Kidney capillary endothelial cell (primary cell): ENCODE measurements at regions not wholly inside any gene's neighbourhood (a gene's known extent, or its start where the extent isn't known, plus 50 kb on each side); places are given as distances from the start of the nearest gene placed in this dataset.

Experiments used
- DNase-seq: peaks from one replicate; pipeline ENCODE4 v3.0.0-alpha.2; 2018; ENCODE audit warnings: low spot score

- no peak for DNase-seq
Measured at GRCh38 chr17:83144421-83145357, 65.3 kb downstream of the METRNL start.

GRCh38 chr17:83145358-83145738 lies 65.9 kb downstream of the METRNL start:
- no peak for DNase-seq

DNA sequence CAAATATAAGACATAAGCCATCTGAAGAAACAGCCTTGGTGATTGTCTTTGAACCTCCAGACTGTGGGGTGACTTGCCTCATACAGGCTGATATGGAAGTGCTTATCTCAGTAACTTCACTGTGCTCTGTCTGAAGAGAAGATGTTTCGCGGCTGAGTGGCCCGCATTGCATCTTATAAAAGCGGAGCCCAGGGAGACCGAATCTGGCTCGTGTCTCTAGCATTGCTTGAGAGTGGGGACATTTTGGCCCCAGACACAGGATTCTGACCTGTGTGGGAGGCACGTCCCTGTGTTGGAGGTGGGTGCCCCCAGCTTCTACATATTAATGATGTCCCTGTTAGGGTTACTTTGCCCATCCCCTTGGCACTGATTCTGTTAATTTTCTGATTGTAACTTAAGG lies 66.4 kb downstream of the METRNL start:
- no peak for DNase-seq

- no peak for DNase-seq
Measured at GRCh38 chr17:83146347-83146746, 66.9 kb downstream of the METRNL start.

DNA sequence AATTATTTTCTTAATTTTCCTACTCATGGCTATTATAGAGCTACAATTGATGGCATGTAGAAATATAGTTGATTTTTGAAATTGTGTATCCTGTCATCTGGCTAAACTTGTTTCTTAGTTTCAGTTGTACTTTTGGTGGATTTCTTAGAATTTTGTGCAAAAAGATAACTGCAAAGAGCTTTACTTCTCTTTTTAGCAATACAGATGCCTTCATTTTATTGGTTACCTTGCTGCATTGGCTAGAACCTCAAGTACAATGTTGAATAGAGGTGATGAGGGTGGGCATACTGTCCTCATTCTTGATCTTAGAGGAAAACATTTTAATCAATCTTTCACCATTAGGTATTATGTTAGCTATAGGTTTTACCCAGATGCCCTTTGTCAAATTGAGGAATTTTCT lies 67.9 kb downstream of the METRNL start:
- no peak for DNase-seq

DNA sequence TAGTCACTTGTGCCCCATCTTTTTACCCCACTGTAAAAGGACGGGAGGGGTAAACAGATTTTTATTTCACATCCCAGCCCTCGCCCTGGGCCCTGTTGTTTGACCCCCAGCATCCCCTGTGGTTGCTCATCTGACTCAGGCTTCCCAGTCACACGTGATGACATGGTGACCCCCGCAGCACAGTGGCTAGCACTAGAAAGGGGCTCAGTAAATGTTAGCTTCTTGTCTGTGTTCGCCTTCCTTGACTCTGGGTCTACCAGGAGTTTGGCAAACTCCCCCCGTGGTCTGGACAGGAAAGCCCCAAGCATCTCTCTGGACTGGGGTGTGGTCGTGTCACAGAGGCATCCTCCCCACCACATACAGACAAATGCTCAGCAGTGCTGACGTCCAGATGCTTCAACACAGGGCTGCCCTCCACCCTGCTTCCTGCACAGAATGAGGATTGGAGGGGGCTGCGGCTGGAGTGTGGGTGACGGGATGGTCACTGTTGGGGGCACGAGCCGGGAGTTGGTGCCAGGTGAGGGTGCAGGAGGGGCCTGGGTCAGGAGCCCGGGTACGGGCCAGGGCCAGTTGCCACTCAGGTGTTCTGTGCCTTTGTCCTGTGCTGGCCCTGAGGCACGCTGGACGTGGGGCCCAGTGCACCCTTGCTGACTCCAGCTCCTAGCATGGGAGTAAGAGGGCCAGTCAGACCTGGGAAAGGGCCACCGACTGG lies 69.1 kb downstream of the METRNL start:
- no peak for DNase-seq

DNA sequence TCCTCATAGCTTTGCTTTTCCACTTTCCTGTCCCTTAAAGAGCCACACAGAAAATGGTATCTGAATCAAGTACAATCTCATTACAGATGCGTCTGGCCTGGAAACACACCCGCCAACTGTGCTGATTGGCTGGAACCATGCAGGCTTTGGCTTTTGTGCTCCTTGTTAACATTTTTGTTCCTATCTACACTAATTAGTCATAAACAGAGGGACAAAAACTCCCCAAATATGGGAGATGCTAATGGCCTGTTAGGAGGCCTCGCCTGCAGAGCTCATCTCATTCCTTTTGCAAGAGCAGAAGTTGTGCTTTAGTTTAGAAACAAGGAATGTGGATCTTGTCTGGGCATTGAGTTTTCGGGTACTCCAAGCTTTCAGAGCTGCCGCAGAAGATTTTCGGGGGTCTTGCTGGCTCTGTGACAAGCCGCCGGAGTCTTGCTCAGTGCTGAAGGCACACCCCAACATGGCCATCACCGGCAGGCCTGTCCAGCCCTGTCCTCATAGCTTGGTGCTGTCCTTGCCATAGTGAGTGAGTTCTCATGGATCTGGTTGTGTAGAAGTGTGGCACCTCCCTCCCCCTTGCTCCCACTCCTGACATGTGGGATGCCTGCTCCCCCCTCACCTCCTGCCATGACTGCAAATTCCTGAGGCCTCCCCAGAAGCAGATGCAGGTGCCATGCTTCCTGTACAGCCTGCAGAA lies 69.8 kb downstream of the METRNL start:
- no peak for DNase-seq

DNA sequence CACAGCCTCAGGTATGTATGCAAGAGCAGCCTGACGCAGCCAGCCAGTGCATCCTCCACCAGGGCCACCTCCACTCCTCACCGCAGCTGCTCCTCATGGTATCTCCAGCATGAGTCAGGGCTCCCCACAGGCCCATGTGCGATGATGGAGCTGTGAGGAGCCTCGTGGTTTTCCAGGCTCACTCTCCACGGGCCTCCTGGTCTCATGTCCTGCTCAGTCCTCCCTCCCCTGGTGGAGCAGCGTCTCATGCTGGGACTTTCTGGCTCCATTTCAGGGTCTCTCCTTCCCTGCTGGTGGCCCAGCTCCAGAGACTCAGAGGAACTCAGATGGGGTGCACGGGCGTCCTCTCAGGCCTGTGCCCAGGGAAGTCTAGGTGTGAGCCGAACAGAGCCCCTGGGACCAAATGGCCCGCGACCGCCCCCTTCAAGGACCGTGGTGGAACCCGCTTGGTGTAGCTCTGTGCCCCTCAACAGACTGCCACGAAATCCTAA lies 70.4 kb downstream of the METRNL start:
- no peak for DNase-seq

- DNase-seq, result no peak
Measured at GRCh38 chr17:83150369-83151055, 71.1 kb downstream of the METRNL start.

- no peak for DNase-seq
Measured at GRCh38 chr17:83151056-83151441, 71.6 kb downstream of the METRNL start.

- DNase-seq, result no peak
Measured at GRCh38 chr17:83151442-83152226, 72.2 kb downstream of the METRNL start.

- no peak for DNase-seq
Measured at GRCh38 chr17:83152227-83152744, 72.9 kb downstream of the METRNL start.

GRCh38 chr17:83152745-83153611 lies 73.6 kb downstream of the METRNL start:
- no peak for DNase-seq

GRCh38 chr17:83153681-83154310 lies 74.4 kb downstream of the METRNL start:
- no peak for DNase-seq

- no peak for DNase-seq
Measured at GRCh38 chr17:83154311-83155127, 75.1 kb downstream of the METRNL start.

GRCh38 chr17:83155128-83156121 lies 76.0 kb downstream of the METRNL start:
- peak; percentile 92 for DNase-seq

DNA sequence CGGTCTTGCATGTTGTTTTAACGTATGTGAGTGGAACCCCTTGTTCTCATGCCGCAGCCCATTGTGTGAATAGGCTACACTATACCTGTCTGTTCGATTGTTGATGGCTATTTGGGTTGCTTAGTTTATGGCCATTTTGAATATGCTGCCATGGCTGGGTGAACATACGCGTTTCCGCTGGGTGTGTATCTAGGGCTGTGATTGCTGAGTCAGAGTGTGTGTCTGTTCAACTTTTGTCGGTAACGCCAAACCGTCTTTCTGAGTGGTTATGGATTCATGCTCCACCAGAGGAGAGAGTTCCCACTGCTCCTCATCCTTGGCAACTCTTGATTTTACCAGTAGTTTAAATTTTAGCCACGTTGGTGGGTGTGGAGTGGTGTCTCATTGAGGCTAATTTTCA lies 77.0 kb downstream of the METRNL start:
- no peak for DNase-seq
